Thymus (tissue), 11 donors: ENCODE measurements at regions not wholly inside any gene's neighbourhood (a gene's known extent, or its start where the extent isn't known, plus 50 kb on each side); places are given as distances from the start of the nearest gene placed in this dataset.
A peak's percentile ranks its signal among the peaks of the same experiment; 100 is the strongest.
"Not testable (repeated sequence)": the region's sequence is repeated elsewhere in the genome, so short reads cannot be mapped to it uniquely, and the experiment has no call there.

ENCODE experiments used
- DNase-seq, 9 donors: peaks; one replicate each; pipeline ENCODE4 v3.0.0-alpha.2; 2013; ENCODE audit warnings: low spot score in 9 of 9, low read depth in 6 of 9, missing footprints in 1 of 9
- H3K27ac ChIP-seq, 2 donors: one replicate each; pipeline ENCODE4 v1.5.1; 2013; ENCODE audit warnings: control low read depth in 1 of 2, low read depth in 1 of 2, low read length in 1 of 2, mild to moderate bottlenecking in 1 of 2, moderate library complexity in 1 of 2
- H3K27me3 ChIP-seq, 2 donors: one replicate each; pipeline ENCODE4 v1.5.1; 2013; ENCODE audit warnings: low read length in 1 of 2; ENCODE audit not compliant: control insufficient read depth in 2 of 2, insufficient read depth in 1 of 2
- H3K36me3 ChIP-seq, 2 donors: one replicate each; pipeline ENCODE4 v1.5.1; 2013; ENCODE audit warnings: low read length in 1 of 2, mild to moderate bottlenecking in 1 of 2, moderate library complexity in 1 of 2; ENCODE audit not compliant: control insufficient read depth in 2 of 2, insufficient read depth in 2 of 2
- H3K4me1 ChIP-seq, 2 donors: one replicate each; pipeline ENCODE4 v1.5.1; 2013; ENCODE audit warnings: low read length in 2 of 2; ENCODE audit not compliant: control insufficient read depth in 2 of 2, insufficient read depth in 2 of 2
- H3K4me3 ChIP-seq, 2 donors: one replicate each; pipeline ENCODE4 v1.5.1; 2013; ENCODE audit warnings: low read length in 2 of 2, control low read depth in 1 of 2, mild to moderate bottlenecking in 1 of 2
- H3K9me3 ChIP-seq, 2 donors: one replicate each; pipeline ENCODE4 v1.5.1; 2013; ENCODE audit warnings: low read length in 1 of 2, mild to moderate bottlenecking in 1 of 2; ENCODE audit not compliant: control insufficient read depth in 2 of 2, insufficient read depth in 1 of 2
- WGBS: extraction: QIAGEN DNeasy Blood & Tissue Kit; methylation state at CpG from one replicate; pipeline ENCODE4 v1.1.7; 2013; 5-methylcytosine and 5-hydroxymethylcytosine counted together
- donor health status: healthy.

GRCh38 chr1:199612976-199613774 lies 414.3 kb upstream of the NR5A2 start:
- H3K9me3 ChIP-seq = no peaks in the 10 kb centered on the region
- H3K36me3 ChIP-seq = no peaks in the 10 kb centered on the region
- no peak overlapping the region for H3K27ac ChIP-seq
- WGBS = 68% methylated on average over 6 of the region's 6 CpGs
- H3K4me3 ChIP-seq = no peak overlapping the region
- no peak for DNase-seq
- no peaks in the 10 kb centered on the region for H3K4me1 ChIP-seq
- H3K27me3 ChIP-seq = no peaks in the 10 kb centered on the region

- H3K36me3 ChIP-seq = no peaks in the 10 kb centered on the region
- no peaks in the 10 kb centered on the region for H3K4me1 ChIP-seq
- DNase-seq = no peak
- no peak overlapping the region for H3K27ac ChIP-seq
- 87% methylated on average over 1 of the region's 1 CpG for WGBS
- no peak overlapping the region for H3K4me3 ChIP-seq
- no peaks in the 10 kb centered on the region for H3K9me3 ChIP-seq
- no peaks in the 10 kb centered on the region for H3K27me3 ChIP-seq
These were observed 410.6 kb upstream of the NR5A2 start for GRCh38 chr1:199616947-199617346.

DNA sequence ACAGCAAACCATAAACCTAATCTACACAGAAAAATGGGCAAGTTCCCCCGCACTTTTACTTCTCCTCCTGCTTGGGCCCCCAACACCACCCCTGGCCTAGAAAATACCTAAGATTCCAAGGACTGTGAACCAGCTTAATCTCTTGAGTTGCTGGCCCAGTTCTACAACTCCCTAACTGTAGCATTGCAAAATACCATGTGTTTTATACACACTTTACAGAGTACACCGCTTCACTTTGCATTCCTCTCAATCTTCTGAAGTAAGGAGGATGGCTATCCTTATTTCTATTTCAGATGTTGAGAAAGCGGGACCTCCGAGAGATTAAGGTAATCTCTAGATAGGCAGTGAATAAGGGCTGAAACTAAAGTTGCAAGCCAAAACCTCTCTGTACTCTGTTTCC lies 408.3 kb upstream of the NR5A2 start:
- Histone ChIP-seq H3K9me3 (peaks cover 0 to under 1% of the 10 kb centered on the region in 2 donors), H3K27ac (no peak overlapping the region), H3K4me1 (no peaks in the 10 kb centered on the region), H3K36me3 (no peaks in the 10 kb centered on the region), H3K4me3 (no peak overlapping the region), H3K27me3 (no peaks in the 10 kb centered on the region)
- 87% methylated on average over 4 of the region's 4 CpGs for WGBS
- DNase-seq = no peak

DNA sequence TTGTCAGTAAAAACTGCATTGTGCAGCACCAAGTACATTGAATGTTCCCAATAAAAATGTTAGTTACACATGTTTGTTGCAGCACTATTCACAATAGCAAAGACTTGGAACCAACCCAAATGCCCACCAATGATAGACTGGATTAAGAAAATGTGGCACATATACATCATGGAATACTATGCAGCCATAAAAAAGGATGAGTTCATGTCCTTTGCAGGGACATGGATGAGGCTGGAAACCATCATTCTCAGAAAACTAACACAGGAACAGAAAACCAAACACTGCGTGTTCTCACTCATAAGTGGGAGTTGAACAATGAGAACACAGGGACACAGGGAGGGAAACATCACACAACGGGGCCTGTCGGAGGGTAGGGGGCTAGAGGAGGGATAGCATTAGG lies 401.3 kb upstream of the NR5A2 start:
- not testable (repeated sequence) for H3K4me3 ChIP-seq, H3K36me3 ChIP-seq, H3K27me3 ChIP-seq, H3K27ac ChIP-seq, H3K9me3 ChIP-seq, H3K4me1 ChIP-seq, DNase-seq
- WGBS = 84% methylated on average over 3 of the region's 3 CpGs

GRCh38 chr1:199629624-199630023 lies 397.9 kb upstream of the NR5A2 start:
- H3K4me1 ChIP-seq = peaks cover 4 to 5% of the 10 kb centered on the region in 2 donors
- no peaks in the 10 kb centered on the region for H3K27me3 ChIP-seq
- 56% methylated on average over 4 of the region's 4 CpGs for WGBS
- H3K4me3 ChIP-seq = no peak overlapping the region
- peak; percentile 42 to 85 (median 54) for DNase-seq
- no peaks in the 10 kb centered on the region for H3K36me3 ChIP-seq
- H3K9me3 ChIP-seq = peaks cover 0 to 5% of the 10 kb centered on the region in 2 donors
- no peak overlapping the region for H3K27ac ChIP-seq

- DNase-seq = no peak
- Histone ChIP-seq H3K27me3 (no peaks in the 10 kb centered on the region), H3K27ac (no peak overlapping the region), H3K36me3 (no peaks in the 10 kb centered on the region), H3K9me3 (no peaks in the 10 kb centered on the region), H3K4me3 (no peak overlapping the region), H3K4me1 (no peaks in the 10 kb centered on the region)
- 92% methylated on average over 1 of the region's 1 CpG for WGBS
These were observed 388.1 kb upstream of the NR5A2 start for GRCh38 chr1:199639453-199639852.

- Histone ChIP-seq H3K27me3 (no peaks in the 10 kb centered on the region), H3K27ac (no peak overlapping the region), H3K4me1 (no peaks in the 10 kb centered on the region), H3K4me3 (no peak overlapping the region), H3K9me3 (no peaks in the 10 kb centered on the region), H3K36me3 (no peaks in the 10 kb centered on the region)
- DNase-seq = no peak
- 90% methylated on average over 3 of the region's 3 CpGs for WGBS
These were observed 386.0 kb upstream of the NR5A2 start for GRCh38 chr1:199641531-199641930.

DNA sequence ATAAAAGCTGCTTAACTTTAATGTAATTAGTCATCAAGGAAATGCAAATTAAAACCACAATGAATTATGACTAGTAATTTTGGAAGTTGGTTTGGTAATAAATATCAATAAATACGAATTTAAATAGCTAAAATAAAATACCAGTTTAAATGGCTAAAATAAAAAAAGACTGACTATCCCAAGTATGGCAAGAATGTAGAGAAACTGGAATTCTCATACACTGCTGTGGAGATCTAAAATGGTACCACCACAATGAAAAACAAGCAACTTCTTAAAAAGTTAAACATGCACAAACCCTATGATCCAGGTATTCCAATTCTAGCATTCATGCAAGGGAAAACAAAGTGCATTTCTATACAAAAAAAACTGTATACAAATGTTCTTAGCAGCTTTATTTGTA lies 382.6 kb upstream of the NR5A2 start:
- H3K27me3 ChIP-seq = no peaks in the 10 kb centered on the region
- H3K9me3 ChIP-seq = peaks cover 0 to 10% of the 10 kb centered on the region in 2 donors
- no peak overlapping the region for H3K27ac ChIP-seq
- 58% methylated on average over 1 of the region's 1 CpG for WGBS
- H3K36me3 ChIP-seq = no peaks in the 10 kb centered on the region
- no peak for DNase-seq
- H3K4me1 ChIP-seq = no peaks in the 10 kb centered on the region
- no peak overlapping the region for H3K4me3 ChIP-seq

DNA sequence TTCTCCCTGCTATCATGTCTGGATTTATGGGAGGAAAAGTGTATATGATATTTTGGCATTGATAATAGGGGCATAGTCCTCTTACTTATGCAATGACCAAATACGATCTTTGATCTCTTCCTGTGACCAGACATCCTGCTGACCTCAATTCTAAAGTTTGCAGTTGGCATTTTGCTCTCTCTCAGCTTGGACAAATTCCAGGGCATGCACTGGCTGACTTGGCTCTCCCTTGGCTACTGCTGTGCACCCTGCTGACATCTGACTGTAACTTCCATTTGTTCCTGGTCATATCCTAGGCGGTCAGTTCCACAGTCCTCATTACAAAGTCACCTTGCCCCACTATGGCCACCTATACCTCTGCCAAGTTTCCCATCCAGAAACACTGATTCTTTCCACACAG lies 380.7 kb upstream of the NR5A2 start:
- no peak for DNase-seq
- no peaks in the 10 kb centered on the region for H3K36me3 ChIP-seq
- H3K4me3 ChIP-seq = no peak overlapping the region
- H3K27ac ChIP-seq = no peak overlapping the region
- no peaks in the 10 kb centered on the region for H3K4me1 ChIP-seq
- WGBS = 96% methylated on average over 2 of the region's 2 CpGs
- H3K9me3 ChIP-seq = peaks cover 0 to 10% of the 10 kb centered on the region in 2 donors
- no peaks in the 10 kb centered on the region for H3K27me3 ChIP-seq
